ENCODE measurements at regions not wholly inside any gene's neighbourhood (a gene's known extent, or its start where the extent isn't known, plus 50 kb on each side); places are given as distances from the start of the nearest gene placed in this dataset.

DNA sequence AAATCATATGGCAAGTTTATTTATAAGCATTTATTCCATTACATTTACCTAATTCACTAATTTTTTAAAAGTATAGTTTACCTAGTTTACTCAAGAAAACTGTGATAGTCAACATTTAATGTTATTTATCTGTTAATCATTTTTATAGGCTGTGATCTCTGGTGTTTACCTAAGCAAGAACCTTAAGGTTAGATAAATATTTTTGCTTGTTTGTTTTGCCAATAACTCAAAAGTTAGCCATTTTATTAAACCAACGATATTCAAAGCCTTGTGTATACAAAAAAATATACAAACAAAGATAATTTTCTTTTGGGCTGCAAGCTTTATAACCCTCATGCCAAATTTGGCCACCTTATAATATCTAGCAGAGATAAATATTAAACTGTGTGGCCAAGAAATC lies 157.3 kb downstream of the SLCO1B3 start:
- DNase-seq, result no peak

DNA sequence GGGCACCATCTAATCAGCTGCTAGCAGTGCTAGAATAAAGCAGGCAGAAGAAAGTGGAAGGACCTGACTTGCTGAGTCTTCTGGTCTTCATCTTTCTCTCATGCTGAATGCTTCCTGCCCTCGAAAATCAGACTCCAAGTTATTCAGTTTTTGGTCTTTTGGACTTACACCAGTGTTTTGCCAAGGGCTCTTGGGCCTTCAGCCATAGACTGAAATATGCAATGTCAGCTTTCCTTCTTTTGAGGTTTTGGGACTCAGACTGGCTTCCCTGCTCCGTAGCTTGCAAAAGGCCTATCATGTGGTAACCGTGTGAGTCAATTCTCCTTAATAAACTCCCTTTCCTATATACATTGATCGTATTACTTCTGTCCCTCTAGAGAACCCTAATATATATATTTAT lies 159.3 kb downstream of the SLCO1B3 start:
- DNase-seq, result no peak

DNA sequence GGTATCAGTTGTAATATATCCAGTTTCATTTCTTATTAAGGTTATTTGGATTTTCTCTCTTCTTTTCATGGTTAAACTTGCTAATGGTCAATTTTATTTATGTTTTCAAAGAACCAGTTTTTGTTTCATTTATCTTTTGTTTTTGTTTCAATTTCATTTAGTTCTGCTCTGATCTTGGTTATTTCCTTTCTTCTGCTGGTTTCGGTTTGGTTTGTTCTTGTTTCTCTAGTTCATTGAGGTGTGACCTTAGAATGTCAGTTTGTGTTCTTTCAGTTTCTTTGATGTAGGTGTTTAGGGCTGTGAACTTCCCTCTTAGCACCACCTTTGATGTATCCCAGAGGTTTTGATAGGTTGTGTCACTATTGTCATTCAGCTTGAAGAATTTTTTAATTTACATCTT lies 145.6 kb upstream of the SLCO1B1 start:
- DNase-seq, result peak; percentile 5

DNA sequence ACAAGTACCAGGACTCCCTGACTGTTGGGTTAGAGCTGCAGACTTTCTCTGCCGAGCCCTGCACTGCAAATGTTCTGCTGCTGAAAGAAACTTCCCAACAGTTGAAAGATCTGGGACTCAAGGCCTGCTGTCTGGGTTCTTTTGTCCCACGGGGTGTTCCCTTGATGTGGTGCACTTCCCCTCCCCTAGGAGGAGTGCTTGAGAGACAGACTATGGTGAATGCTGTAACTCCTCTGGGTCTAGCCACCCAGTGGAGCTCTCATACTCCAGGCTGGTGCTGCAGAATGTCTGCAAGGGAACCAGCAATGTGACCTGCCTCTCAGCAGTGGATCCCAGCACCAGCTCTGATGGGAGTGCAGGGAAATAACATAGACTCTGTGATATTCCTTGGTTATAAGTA lies 129.2 kb upstream of the SLCO1B1 start:
- no peak for DNase-seq

DNA sequence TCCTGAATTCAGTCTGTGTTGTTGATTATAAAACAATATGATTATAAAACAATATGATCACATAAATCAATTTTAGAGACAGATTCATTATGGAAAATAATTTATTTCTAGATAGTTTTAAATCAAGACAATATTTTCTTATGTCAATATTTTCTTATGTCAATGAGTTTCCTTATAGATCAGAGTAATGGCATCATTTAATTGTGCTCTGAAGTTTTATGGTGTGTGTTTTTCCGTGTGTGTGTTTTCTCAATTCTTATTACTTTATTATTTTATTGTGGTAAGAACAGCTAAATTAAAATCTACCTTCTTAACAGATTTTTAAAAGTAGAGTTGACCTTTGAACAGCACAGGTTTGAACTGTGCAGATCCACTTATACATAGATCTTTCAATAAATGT lies 105.3 kb upstream of the SLCO1B1 start:
- DNase-seq, result no peak

DNA sequence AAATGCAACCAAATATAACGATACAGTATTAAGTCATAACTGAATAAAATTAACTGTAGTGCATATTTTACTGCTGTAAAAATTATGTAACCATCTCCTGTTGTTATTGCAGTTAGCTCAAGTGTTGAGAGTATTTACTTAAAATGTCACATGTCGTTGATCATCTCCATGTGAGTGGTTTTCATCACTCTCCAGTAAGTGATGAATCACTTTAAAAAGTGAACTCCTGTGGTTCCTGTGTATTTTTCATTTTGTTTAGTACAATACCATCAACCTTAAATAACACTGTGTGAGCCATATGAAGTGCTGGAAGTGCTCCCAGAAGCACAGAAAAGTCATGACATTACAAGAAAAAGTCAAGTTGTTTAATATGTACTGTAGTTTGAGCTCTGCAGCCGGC lies 104.7 kb upstream of the SLCO1B1 start:
- no peak for DNase-seq

DNA sequence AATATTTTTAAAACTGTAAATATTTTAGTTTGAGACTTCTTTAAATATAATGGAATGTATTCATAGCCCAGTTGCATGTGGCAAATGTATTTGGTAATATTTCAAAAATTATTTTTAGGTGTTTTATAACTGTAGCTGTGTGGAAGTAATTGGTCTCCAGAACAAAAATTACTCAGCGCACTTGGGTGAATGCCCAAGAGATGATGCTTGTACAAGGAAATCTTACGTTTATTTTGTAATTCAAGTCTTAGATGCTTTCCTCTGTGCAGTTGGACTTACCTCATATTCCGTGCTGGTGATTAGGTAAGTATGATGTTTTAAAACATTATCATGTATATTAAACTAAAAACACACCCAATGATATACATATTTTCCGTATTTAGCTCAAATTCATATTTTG lies 76.7 kb upstream of the SLCO1B1 start:
- no peak for DNase-seq

DNA sequence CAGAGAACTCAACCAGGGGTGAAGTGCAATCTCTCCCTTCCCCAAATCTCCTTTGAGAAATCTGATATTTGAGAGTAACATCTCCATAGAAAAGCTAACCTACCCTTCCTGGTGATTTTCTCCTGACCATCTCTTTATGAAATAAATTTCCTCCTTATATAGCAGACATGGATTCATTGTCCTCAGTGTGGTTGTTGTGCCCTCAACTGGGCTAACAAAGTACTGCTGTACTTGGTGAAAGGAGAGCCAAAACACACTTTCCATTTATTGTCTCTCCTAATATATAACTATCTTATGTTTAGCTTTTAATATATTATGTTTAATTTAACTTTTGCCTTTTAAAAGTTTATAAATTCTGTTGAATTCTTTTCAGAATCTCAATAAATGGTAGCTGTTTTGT lies 65.1 kb upstream of the SLCO1B1 start:
- no peak for DNase-seq

DNA sequence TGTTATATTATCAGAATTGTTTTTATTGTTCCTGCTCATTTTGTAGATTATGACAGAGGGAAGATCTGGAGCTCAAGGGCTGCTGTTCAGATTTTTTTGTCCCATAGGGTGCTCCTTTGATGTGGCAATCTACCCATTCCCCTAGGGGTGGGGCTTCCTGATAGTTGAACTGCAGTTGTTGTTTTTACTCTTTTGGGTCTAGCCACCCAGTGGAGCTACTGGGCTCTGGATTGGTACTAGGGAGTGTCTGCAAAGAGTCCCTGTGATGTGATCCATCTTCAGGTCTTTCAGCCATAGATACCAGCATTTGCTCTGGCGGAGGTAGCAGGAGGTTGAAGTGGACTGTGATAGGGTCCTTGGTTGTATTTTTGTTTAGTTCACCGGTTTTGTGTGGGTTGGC lies 57.9 kb upstream of the SLCO1B1 start:
- no peak for DNase-seq

DNA sequence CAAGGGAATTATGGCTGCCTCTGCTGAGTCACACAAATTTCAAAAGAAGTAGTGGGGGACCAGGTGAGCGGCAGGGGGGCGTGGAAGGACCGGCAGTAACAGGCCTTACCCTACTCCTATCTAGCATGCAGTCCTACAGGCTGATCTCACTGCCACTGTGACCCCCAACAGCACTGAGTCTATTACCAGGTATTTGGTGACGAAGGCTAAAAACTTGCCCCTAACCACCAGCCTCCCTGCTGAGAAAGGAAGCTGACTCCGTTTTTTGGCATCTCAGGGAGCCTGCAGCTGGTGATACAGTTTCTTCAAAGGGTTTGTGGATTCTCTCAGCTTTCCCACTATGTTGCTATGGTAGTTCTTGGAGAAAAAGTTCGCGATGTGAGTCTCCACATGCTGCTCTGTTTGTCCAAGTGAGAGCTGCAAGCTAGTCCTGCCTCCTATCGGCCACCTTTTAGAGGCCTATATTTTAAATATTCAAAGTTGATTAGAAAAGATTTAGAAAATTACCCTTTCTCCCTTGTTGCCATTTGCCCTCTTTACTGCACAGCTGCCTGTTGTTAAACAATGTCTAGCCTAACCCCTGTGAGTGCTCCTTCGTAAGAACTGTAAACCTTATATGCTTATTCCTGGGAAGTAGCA lies 57.1 kb upstream of the SLCO1B1 start:
- no peak for DNase-seq

Measured in MV-4-11 (cell line).